AG04450 (cell line): ENCODE measurements at regions not wholly inside any gene's neighbourhood (a gene's known extent, or its start where the extent isn't known, plus 50 kb on each side); places are given as distances from the start of the nearest gene placed in this dataset.

Source experiments
- CTCF ChIA-PET: fragments of 300-600, 350-600 bp; formaldehyde crosslinking; extraction: SDS; loops from one replicate; lab custom pipeline; 2022; ENCODE audit warnings: antibody characterized with exemption, inconsistent platforms; lab: Charles Lee
- POLR2A ChIA-PET: fragments of 350-600 bp; formaldehyde crosslinking; extraction: SDS; loops from one replicate; lab custom pipeline; 2021; ENCODE audit warnings: antibody characterized with exemption, inconsistent platforms; lab: Yijun Ruan, JAX
- DNase-seq: peaks from one replicate; pipeline ENCODE4 v3.0.0-alpha.2; 2011; ENCODE audit warnings: low read depth, low spot score
- H3K27ac ChIP-seq: one replicate; pipeline ENCODE4 v1.5.1; 2012; ENCODE audit warnings: low read depth, low read length, control low read depth
- H3K27me3 ChIP-seq: one replicate; pipeline ENCODE4 v1.6.0; 2012; ENCODE audit warnings: low read length; ENCODE audit not compliant: control insufficient read depth, insufficient read depth
- H3K4me3 ChIP-seq: 2 replicates; pipeline ENCODE4 v1.5.1; 2011; ENCODE audit warnings: mild to moderate bottlenecking, low read depth, low read length, control low read depth
- H3K9me3 ChIP-seq: 2 replicates; pipeline ENCODE4 v1.5.1; 2012; ENCODE audit warnings: low read length; ENCODE audit not compliant: control insufficient read depth, insufficient read depth
- TF ChIP-seq, protein P1 (sequence below): IDR thresholded peaks from 2 replicates; pipeline ENCODE4 v1.5.1; 2011; ENCODE audit warnings: low read depth, low read length, control low read depth, inconsistent platforms

DNA sequence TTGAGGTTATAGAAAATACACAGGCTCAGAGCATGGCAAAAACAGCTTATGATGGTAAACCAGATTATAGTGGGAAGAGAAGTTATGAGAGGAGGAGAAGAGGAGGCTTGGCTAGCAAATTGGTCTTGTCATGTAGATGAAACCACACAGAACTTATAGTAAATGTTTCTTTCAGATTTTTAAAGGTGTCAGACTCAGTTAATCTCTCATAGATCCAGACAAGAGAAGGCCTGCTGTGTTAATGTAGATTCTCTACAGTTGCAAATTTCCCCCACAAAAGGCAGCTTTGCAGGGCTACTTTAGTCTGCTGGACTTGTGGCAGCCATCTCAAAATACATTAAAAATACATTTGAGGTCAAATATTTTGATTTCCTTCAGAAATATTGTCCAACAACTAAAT is 1731.7 kb downstream of the ARAP2 start:
- Histone ChIP-seq H3K27me3 (no peaks in the 10 kb centered on the region), H3K4me3 (no peak overlapping the region), H3K9me3 (no peaks in the 10 kb centered on the region), H3K27ac (no peak overlapping the region)
- DNase-seq: no peak
- ChIA-PET POLR2A (no interaction called here), CTCF (no interaction called here)
- TF ChIP-seq, protein P1, sequence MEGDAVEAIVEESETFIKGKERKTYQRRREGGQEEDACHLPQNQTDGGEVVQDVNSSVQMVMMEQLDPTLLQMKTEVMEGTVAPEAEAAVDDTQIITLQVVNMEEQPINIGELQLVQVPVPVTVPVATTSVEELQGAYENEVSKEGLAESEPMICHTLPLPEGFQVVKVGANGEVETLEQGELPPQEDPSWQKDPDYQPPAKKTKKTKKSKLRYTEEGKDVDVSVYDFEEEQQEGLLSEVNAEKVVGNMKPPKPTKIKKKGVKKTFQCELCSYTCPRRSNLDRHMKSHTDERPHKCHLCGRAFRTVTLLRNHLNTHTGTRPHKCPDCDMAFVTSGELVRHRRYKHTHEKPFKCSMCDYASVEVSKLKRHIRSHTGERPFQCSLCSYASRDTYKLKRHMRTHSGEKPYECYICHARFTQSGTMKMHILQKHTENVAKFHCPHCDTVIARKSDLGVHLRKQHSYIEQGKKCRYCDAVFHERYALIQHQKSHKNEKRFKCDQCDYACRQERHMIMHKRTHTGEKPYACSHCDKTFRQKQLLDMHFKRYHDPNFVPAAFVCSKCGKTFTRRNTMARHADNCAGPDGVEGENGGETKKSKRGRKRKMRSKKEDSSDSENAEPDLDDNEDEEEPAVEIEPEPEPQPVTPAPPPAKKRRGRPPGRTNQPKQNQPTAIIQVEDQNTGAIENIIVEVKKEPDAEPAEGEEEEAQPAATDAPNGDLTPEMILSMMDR: no peak

DNA sequence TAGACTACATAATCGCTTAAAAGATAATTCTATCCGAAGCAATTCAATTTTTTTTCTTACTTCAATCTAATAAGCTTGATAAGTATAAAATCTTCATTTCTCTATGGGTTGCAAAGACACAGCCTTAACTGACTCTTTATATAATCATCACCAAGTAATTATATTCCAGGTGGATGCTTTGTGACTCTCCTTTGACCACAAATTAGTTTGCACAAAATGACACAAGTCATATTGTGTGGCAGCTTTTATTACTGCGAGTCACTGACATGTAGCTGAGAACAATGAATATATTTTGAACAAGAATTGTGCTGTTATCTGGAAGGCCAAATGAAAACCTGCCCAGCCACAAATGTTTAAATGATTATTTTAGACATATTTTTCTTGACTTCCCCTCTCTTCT is 1727.8 kb downstream of the ARAP2 start:
- H3K9me3 ChIP-seq: no peaks in the 10 kb centered on the region
- H3K27me3 ChIP-seq: no peaks in the 10 kb centered on the region
- TF ChIP-seq, protein P1: no peak
- no peak overlapping the region for H3K4me3 ChIP-seq
- no peak overlapping the region for H3K27ac ChIP-seq
- ChIA-PET CTCF (no interaction called here), POLR2A (no interaction called here)
- no peak for DNase-seq

DNA sequence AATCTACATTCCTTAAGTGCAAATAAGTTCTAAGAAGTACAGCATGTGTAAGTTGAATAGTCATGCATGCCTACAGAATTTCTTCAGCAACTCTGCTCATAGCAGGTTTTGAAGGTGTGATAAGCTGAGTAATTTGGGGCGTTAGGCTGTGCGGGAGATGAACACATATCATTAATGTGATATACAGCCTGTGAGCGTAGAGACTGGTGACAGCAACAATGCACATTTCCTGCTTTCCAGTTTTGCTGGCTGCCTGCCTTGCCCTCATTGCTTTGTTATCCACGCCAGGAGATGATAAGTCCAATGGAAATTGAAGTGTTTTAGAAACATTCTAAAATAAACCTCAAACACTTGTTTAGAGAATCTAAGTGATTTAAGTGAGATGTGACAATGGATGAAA is 1709.4 kb downstream of the ARAP2 start:
- TF ChIP-seq, protein P1: no peak
- ChIA-PET POLR2A (no interaction called here), CTCF (no interaction called here)

DNA sequence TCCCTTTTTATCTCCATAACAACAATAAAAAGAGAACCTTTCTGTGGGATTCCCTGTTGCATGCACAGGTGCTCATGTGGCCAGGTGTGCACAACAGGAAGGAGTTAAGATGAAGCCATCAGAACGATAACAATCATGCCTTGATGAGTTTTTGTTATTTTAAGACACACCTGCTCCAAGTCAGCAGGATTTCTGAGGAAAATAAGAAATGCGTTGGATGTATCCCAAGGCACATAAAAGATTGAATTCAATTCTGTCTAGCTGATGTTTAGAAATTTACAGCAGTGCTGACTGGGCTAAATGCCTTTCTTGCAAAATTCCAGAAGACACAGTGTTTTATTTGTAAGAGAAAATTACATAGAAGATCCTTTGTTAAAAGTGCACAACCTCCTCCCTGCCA is 1678.2 kb downstream of the ARAP2 start:
- CTCF ChIA-PET: no interaction called here
- no peak overlapping the region for H3K27ac ChIP-seq
- no peak for DNase-seq
- H3K4me3 ChIP-seq: no peak overlapping the region
- TF ChIP-seq, protein P1: no peak
- H3K9me3 ChIP-seq: no peaks in the 10 kb centered on the region
- H3K27me3 ChIP-seq: no peaks in the 10 kb centered on the region
- POLR2A ChIA-PET: no interaction called here

More for the DNA sequence above, 1709.4 kb downstream of the ARAP2 start:
- Histone ChIP-seq H3K4me3 (no peak overlapping the region), H3K9me3 (no peaks in the 10 kb centered on the region), H3K27ac (no peak overlapping the region), H3K27me3 (no peaks in the 10 kb centered on the region)
- no peak for DNase-seq

DNA sequence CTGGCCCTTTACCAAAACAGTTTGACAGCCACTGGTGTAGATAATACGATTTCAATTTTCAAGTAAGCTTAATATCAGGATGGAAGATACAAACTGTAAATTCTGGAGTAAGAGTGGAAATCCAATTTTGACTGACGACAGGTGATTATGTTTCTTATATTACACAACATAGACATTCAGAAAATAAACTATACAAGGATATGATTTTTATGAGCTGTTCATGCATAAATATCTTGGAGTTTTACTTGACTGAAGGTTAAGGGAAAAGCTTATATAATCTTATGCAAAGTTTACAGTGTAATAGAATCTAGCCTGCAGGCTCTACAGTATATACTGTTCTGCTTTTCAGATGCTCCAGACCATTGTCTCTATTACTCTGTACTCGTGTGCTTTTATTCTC is 1672.3 kb downstream of the ARAP2 start:
- TF ChIP-seq, protein P1: no peak
- H3K9me3 ChIP-seq: no peaks in the 10 kb centered on the region
- H3K27me3 ChIP-seq: no peaks in the 10 kb centered on the region
- CTCF ChIA-PET: no interaction called here
- POLR2A ChIA-PET: no interaction called here
- no peak overlapping the region for H3K4me3 ChIP-seq
- no peak for DNase-seq
- H3K27ac ChIP-seq: no peak overlapping the region
